Activated CD4-positive, alpha-beta T cell treated with anti-CD3 and anti-CD28 coated beads, Interleukin-2, Interleukin-4, amounts not matched to agents 100 ng/mL and 50 ng/mL, durations not matched to agents 16 hours and 8 hours (primary cell): ENCODE measurements at regions not wholly inside any gene's neighbourhood (a gene's known extent, or its start where the extent isn't known, plus 50 kb on each side); places are given as distances from the start of the nearest gene placed in this dataset.

ENCODE experiments used
- DNase-seq: peaks from one replicate; pipeline ENCODE4 v3.0.0-alpha.2; 2020; ENCODE audit warnings: low spot score

GRCh38 chr10:128710798-128711183, 584.6 kb upstream of the MKI67 start:
- no peak for DNase-seq

DNA sequence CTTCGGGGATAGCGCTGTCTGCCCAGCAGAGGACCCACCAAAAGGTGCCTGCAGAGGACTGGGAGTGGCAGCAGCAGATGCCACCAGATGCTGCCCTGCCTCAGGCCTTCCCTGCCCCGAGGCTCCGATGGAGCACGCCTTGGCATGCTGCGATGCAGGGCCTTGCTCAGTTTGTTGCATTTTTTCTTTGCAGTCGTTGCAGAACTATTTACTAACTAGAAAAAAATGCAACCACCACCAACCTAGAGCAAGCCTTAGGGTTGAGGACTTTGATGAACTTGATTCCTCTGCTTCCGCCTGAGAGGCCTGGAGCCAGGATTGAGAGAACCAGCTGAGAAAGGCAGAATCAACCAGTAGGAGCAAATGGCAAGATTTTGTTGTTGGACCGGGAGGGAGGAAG, 585.6 kb upstream of the MKI67 start:
- DNase-seq = no peak

DNA sequence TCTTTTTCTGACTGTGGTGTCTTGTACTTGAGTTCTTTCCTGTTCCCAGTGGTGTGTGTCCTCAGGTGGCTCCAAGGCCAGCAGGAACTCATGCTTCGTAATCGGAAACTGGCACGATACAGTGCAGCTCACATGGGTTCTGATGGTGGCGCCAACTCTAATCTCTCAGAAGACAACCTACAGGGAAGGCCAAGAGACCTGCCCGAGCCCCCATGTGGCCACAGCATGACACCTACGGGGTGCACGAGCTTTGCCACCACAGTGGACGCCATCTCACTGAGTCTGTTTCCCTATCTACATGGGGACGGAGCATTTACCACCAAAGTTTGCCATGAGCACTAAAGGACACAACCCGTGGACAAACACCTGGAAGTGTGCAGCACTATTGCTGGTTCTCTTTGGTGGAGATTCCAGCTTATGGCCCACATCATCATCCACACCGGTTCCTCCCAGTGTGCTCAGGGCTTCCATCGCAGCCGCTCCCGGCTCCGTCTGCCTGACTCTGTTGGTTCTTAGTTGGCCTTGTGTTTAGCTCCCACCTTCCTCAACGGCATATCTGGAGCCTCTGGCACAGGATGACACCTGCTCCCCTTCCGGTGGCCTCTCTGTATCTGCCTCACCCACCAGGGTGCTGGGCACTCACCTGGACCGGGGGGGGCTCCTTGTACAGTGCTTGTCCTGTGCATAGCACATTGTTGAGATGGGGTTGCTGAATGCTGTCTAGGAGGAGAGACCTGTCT, 586.6 kb upstream of the MKI67 start:
- DNase-seq = no peak

- DNase-seq = no peak
Measured at GRCh38 chr10:128713471-128713870, 587.2 kb upstream of the MKI67 start.

- no peak for DNase-seq
Measured at GRCh38 chr10:128713874-128714570, 587.8 kb upstream of the MKI67 start.

GRCh38 chr10:128714644-128715415, 588.6 kb upstream of the MKI67 start:
- no peak for DNase-seq

- no peak for DNase-seq
Measured at GRCh38 chr10:128716181-128716580, 590.0 kb upstream of the MKI67 start.

DNA sequence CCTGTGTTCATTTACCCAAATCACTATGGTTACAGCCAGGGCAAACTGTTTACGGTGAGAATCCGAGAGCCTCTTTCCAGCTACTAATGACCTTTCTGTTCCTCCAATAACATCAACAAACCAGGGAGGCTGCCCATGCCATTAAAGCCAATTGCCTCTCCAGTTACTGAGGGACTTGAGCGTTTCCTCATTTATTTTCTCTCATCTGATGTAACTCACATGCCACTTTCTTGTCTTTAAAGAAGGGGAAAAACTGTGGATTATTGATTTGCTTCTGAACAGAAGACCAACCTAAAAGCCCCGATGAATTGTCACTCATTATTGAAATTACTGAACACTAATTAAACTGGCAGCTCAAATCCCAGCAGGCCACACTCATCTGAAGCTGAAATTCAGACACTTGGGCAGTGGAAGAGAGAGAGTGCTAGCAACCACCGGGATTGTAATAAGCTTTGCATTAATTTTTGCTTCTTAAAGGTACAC, 595.8 kb upstream of the MKI67 start:
- DNase-seq = no peak

GRCh38 chr10:128722947-128723346, 596.7 kb upstream of the MKI67 start:
- no peak for DNase-seq

DNA sequence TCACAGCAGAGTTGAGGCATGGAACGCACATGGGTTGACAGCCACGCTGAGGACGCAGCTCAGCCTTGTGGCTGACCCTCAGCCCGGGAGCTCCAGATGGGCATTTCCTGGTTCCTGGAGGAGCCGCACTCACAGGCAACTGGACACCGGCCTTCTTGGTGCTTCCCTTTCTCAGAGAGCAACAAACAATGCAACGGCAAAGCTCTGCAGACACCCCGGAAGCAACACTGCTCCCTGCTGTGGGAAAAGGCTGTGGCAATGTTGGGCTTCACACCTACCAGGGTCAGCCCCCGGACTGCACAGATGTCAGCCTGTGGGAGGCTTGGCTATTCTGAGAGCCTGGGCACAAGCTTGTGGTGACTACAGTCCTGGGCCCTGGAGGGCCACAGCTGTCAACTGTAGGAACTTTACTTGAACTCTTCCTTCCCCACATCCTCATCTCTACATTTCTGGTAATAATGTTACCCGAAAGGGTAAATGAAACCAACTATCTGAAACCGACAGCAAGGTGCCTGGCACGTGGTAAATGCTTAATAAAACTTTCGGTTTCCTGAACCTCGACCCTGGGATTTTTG, 597.5 kb upstream of the MKI67 start:
- DNase-seq = no peak

GRCh38 chr10:128725531-128725930, 599.3 kb upstream of the MKI67 start:
- DNase-seq = no peak

DNA sequence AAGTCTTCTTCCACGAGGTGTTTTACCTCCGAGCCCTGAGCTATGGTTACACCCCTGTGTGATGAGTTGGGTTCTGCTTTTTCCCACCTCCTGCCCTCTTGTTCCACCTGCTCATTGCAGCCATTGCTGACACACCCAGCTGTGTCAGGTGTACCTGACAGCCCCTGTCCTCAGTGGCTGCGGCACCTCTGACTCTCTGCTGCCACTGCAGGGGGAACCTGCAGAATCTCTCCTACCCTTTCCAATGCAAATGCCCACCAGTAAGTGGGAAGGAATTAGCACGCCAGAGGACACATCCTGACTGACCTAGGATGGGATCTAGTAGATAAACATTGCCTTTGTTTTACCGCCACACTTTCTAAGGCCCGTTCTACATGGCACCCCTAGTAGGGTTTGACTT, 600.9 kb upstream of the MKI67 start:
- DNase-seq = no peak

DNA sequence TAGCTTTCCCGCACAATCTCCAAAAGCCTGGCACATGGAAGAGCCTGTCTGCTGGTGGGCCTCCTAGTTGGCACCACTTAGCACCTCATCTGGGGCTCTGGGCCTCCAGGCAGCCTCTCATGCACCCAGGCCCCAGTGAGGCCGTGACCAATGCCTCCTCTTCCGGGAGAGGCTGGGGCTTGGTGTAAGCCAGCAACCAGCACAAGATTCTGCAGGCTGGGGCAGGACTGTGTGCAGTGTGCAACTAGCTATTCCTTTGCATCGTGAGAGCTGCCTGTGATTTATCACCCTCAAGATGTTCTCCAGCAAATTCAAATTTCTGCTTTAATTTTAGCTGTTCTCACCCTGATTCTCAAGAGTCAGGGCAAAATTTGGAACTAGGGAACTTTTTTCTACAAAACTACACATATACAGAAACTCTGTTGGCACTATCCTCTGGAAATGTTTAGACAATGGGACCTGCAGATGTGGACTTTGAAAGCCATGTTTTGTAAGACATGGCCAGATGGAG, 603.7 kb upstream of the MKI67 start:
- no peak for DNase-seq

GRCh38 chr10:128730922-128731321, 604.7 kb upstream of the MKI67 start:
- no peak for DNase-seq

GRCh38 chr10:128734161-128734560, 607.9 kb upstream of the MKI67 start:
- DNase-seq = no peak

- no peak for DNase-seq
Measured at GRCh38 chr10:128734734-128735133, 608.5 kb upstream of the MKI67 start.

DNA sequence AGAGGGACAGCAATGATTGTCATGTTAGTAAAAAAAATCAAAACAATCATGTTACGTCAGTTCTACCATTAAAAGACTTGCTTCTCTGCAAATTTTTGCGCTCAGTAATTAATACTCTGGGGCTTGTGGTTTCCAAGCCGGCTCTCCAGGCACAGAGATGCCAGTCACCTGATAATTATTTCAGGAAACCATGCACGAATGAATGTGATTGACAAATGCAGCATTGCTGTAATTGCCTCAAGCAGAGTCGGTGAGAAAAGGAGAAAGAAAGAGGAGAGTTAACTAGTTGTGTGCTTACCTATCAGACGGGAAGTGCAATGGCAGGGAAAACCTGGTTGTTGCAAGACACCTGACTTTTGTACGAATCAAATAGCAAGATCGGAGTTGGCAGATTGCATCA, 609.8 kb upstream of the MKI67 start:
- DNase-seq = no peak

GRCh38 chr10:128738386-128738915, 612.2 kb upstream of the MKI67 start:
- no peak for DNase-seq

DNA sequence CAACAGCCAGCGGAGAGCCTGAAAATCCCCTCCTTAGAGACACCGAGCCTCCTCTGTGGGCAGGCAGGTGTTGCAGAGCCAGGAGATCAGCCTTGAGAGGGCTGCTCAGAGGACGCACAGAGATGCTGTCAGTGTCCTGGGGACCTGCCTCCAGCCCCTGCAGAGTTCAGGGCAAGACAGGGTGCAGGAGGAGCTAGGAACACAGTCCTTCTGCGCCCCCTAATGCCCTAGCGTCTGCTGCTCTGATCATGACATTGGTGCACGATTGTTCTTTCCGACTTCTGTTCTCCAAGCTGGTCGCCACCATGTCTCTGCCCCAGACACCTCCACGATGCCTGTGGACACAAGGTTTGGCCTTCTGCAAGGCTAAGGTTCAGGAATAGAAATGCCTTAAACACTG, 613.7 kb upstream of the MKI67 start:
- no peak for DNase-seq

- no peak for DNase-seq
Measured at GRCh38 chr10:128741180-128741579, 615.0 kb upstream of the MKI67 start.

- DNase-seq = no peak
Measured at GRCh38 chr10:128741680-128742079, 615.5 kb upstream of the MKI67 start.

- DNase-seq = no peak
Measured at GRCh38 chr10:128744092-128744491, 617.9 kb upstream of the MKI67 start.
